Lower lobe of right lung (tissue), 2 donors: ENCODE measurements at regions not wholly inside any gene's neighbourhood (a gene's known extent, or its start where the extent isn't known, plus 50 kb on each side); places are given as distances from the start of the nearest gene placed in this dataset.
"Not testable (repeated sequence)": the region's sequence is repeated elsewhere in the genome, so short reads cannot be mapped to it uniquely, and the experiment has no call there.

Source experiments
- ATAC-seq, 2 donors: fragments of 200-7000 bp; cut with Tn5 transposase; one replicate each; pipeline ENCODE4 v1.9.1; 2020 to 2022; ENCODE audit warnings: mild to moderate bottlenecking in 2 of 2, moderate library complexity in 2 of 2
- DNase-seq: peaks from one replicate; pipeline ENCODE4 v3.0.0-alpha.2; 2020
- H3K27ac ChIP-seq: fragments of 200-600 bp; one replicate; pipeline ENCODE4 v1.8.0; 2022
- H3K27me3 ChIP-seq: fragments of 200-600 bp; one replicate; pipeline ENCODE4 v1.8.0; 2022; ENCODE audit warnings: low read depth
- H3K36me3 ChIP-seq: fragments of 200-600 bp; one replicate; pipeline ENCODE4 v1.8.0; 2022; ENCODE audit warnings: mild to moderate bottlenecking
- H3K4me1 ChIP-seq: fragments of 200-600 bp; one replicate; pipeline ENCODE4 v1.8.0; 2022
- H3K4me3 ChIP-seq: fragments of 200-600 bp; one replicate; pipeline ENCODE4 v1.8.0; 2022; ENCODE audit warnings: mild to moderate bottlenecking
- H3K9me3 ChIP-seq: fragments of 200-600 bp; one replicate; pipeline ENCODE4 v1.8.0; 2022
- CTCF ChIP-seq: fragments of 200-600 bp; IDR thresholded peaks from one replicate; pipeline ENCODE4 v1.8.0; 2022; ENCODE audit warnings: antibody characterized with exemption, mild to moderate bottlenecking
- intact Hi-C: fragments of 100-400 bp; cut with DNase I; formaldehyde crosslinking; loops from one replicate; pipeline ENCODE4 v1.11.0; 2022
- donor health status: DM: no; HTN: yes; CAD: no; lungs with severe emphysema.

- ATAC-seq (no peak), DNase-seq (no peak)
- no peaks in the 10 kb centered on the region for H3K9me3 ChIP-seq
- no peak overlapping the region for H3K4me3 ChIP-seq
- no peak for TF ChIP-seq CTCF
- no peaks in the 10 kb centered on the region for H3K36me3 ChIP-seq
- H3K27ac ChIP-seq, result no peak overlapping the region
- no peaks in the 10 kb centered on the region for H3K27me3 ChIP-seq
- no peaks in the 10 kb centered on the region for H3K4me1 ChIP-seq
- intact Hi-C loops, result no loop called here
Observed at GRCh38 chr9:61666849-61667371, 477.1 kb downstream of the SPATA31A7 start.

GRCh38 chr9:61667559-61668121, 477.8 kb downstream of the SPATA31A7 start:
- Histone ChIP-seq H3K4me3 (no peak overlapping the region), H3K27me3 (no peaks in the 10 kb centered on the region), H3K36me3 (no peaks in the 10 kb centered on the region), H3K9me3 (no peaks in the 10 kb centered on the region), H3K27ac (no peak overlapping the region), H3K4me1 (no peaks in the 10 kb centered on the region)
- TF ChIP-seq CTCF, result no peak
- ATAC-seq (no peak), DNase-seq (no peak)
- intact Hi-C loops, result no loop called here

GRCh38 chr9:61668201-61668600, 478.4 kb downstream of the SPATA31A7 start:
- H3K4me1 ChIP-seq, DNase-seq, H3K27me3 ChIP-seq, H3K36me3 ChIP-seq, H3K27ac ChIP-seq, H3K9me3 ChIP-seq, ATAC-seq, H3K4me3 ChIP-seq, intact Hi-C loops: not testable (repeated sequence)

GRCh38 chr9:61668846-61669245, 479.0 kb downstream of the SPATA31A7 start:
- H3K4me1 ChIP-seq, result no peaks in the 10 kb centered on the region
- ATAC-seq (no peak), DNase-seq (no peak)
- intact Hi-C loops, result no loop called here
- no peaks in the 10 kb centered on the region for H3K27me3 ChIP-seq
- H3K9me3 ChIP-seq, result no peaks in the 10 kb centered on the region
- no peaks in the 10 kb centered on the region for H3K36me3 ChIP-seq
- no peak for TF ChIP-seq CTCF
- no peak overlapping the region for H3K4me3 ChIP-seq
- no peak overlapping the region for H3K27ac ChIP-seq

- H3K4me3 ChIP-seq, result no peak overlapping the region
- H3K27ac ChIP-seq, result no peak overlapping the region
- intact Hi-C loops, result no loop called here
- DNase-seq (no peak), ATAC-seq (no peak)
- H3K27me3 ChIP-seq, result no peaks in the 10 kb centered on the region
- no peak for TF ChIP-seq CTCF
- H3K36me3 ChIP-seq, result no peaks in the 10 kb centered on the region
- no peaks in the 10 kb centered on the region for H3K4me1 ChIP-seq
- no peaks in the 10 kb centered on the region for H3K9me3 ChIP-seq
Observed at GRCh38 chr9:61669352-61669751, 479.5 kb downstream of the SPATA31A7 start.

- DNase-seq, intact Hi-C loops, ATAC-seq, H3K9me3 ChIP-seq, H3K27ac ChIP-seq, H3K27me3 ChIP-seq, H3K36me3 ChIP-seq, H3K4me1 ChIP-seq, H3K4me3 ChIP-seq: not testable (repeated sequence)
Observed at GRCh38 chr9:61669831-61670505, 480.1 kb downstream of the SPATA31A7 start.
